Panc1 (cell line): ENCODE measurements at regions not wholly inside any gene's neighbourhood (a gene's known extent, or its start where the extent isn't known, plus 50 kb on each side); places are given as distances from the start of the nearest gene placed in this dataset.
"Not testable (repeated sequence)": the region's sequence is repeated elsewhere in the genome, so short reads cannot be mapped to it uniquely, and the experiment has no call there.

ENCODE experiments used
- ATAC-seq: fragments of 200-7000 bp; cut with Tn5 transposase; 2 replicates; pipeline ENCODE4 v1.9.1; 2020; ENCODE audit warnings: mild to moderate bottlenecking, moderate library complexity
- BruUV-seq: library from RNA; stranded (reverse); fragments of 400-500 nt; replicated peaks from 2 replicates; lab custom pipeline; 2021; lab: Mats Ljungman, UMichigan
- CTCF ChIA-PET: fragments of 300-600 bp; sonication (Branson Sonifier 250); formaldehyde crosslinking; loops from one replicate; lab custom pipeline; 2022; ENCODE audit warnings: antibody characterized with exemption; lab: Charles Lee
- POLR2A ChIA-PET: fragments of 300-600 bp; sonication (Branson Sonifier 250); formaldehyde crosslinking; loops from one replicate; lab custom pipeline; 2022; ENCODE audit warnings: antibody characterized with exemption; lab: Charles Lee
- DNase-seq: peaks from one replicate; pipeline ENCODE4 v3.0.0-alpha.2; 2010; ENCODE audit warnings: low read depth, low spot score
- H3K27ac ChIP-seq: 2 replicates; pipeline ENCODE4 v1.5.1; 2011; ENCODE audit warnings: mild to moderate bottlenecking, low read length, inconsistent platforms
- H3K27me3 ChIP-seq: fragments of 200-500 bp; sonication (Bioruptor generic); 2 replicates; pipeline ENCODE4 v1.6.0; 2014; ENCODE audit warnings: low read length, inconsistent platforms; ENCODE audit not compliant: control insufficient read depth, insufficient read depth
- H3K36me3 ChIP-seq: fragments of 200-500 bp; sonication (Bioruptor generic); 2 replicates; pipeline ENCODE4 v1.5.1; 2014; ENCODE audit warnings: inconsistent platforms, mild to moderate bottlenecking, low read length, moderate library complexity; ENCODE audit not compliant: control insufficient read depth, insufficient read depth
- H3K4me1 ChIP-seq: 2 replicates; pipeline ENCODE4 v1.5.1; 2011; ENCODE audit warnings: inconsistent platforms, mild to moderate bottlenecking, low read length, moderate library complexity; ENCODE audit not compliant: control insufficient read depth, insufficient read depth
- H3K4me3 ChIP-seq, 2 experiments: 2 replicates each; pipeline ENCODE4 v1.5.1; 2011 to 2012; ENCODE audit warnings: low read depth in 2 of 2, low read length in 2 of 2, mild to moderate bottlenecking in 2 of 2, inconsistent platforms in 1 of 2, moderate library complexity in 1 of 2
- H3K9me3 ChIP-seq: fragments of 200-500 bp; sonication (Bioruptor generic); 2 replicates; pipeline ENCODE4 v1.5.1; 2014; ENCODE audit warnings: low read depth, mild to moderate bottlenecking, inconsistent platforms, low read length, moderate library complexity; ENCODE audit not compliant: control insufficient read depth, insufficient read depth
- POLR2AphosphoS5 ChIP-seq: IDR thresholded peaks from 2 replicates; pipeline ENCODE4 v1.6.1; 2012; ENCODE audit warnings: mild to moderate bottlenecking, low read depth, low read length, moderate library complexity
- SIN3A ChIP-seq: IDR thresholded peaks from 2 replicates; pipeline ENCODE4 v1.6.1; 2012; ENCODE audit warnings: low read depth, mild to moderate bottlenecking, low read length, moderate library complexity, borderline replicate concordance; ENCODE audit not compliant: insufficient read depth
- TCF7L2 ChIP-seq: IDR thresholded peaks from 2 replicates; pipeline ENCODE4 v1.6.1; 2011; ENCODE audit warnings: mild to moderate bottlenecking, low read depth, low read length, inconsistent platforms
- in situ Hi-C: cut with HindIII; loops from 2 replicates; pipeline ENCODE4 v1.10.0; 2016; ENCODE audit warnings: low sequenced_read_pairs, low pct_unique_long_range_greater_than_20kb
- intact Hi-C: fragments of 100-400 bp; cut with micrococcal nuclease; formaldehyde crosslinking; loops from one replicate; pipeline ENCODE4 v1.10.0; 2022; ENCODE audit not compliant: unreplicated experiment
- TF ChIP-seq, protein P1 (sequence below): fragments of 450-650 bp; IDR thresholded peaks from 2 replicates; pipeline ENCODE4 v1.5.1; 2017; ENCODE audit warnings: mild to moderate bottlenecking
- TF ChIP-seq, protein P2 (sequence below), 2 experiments: IDR thresholded peaks; 2 replicates each; pipeline ENCODE4 v1.6.1; 2011 to 2012; ENCODE audit warnings: low read depth in 2 of 2, control low read depth in 1 of 2, low read length in 1 of 2, mild to moderate bottlenecking in 1 of 2, moderate library complexity in 1 of 2; ENCODE audit not compliant: insufficient read depth in 1 of 2

DNA sequence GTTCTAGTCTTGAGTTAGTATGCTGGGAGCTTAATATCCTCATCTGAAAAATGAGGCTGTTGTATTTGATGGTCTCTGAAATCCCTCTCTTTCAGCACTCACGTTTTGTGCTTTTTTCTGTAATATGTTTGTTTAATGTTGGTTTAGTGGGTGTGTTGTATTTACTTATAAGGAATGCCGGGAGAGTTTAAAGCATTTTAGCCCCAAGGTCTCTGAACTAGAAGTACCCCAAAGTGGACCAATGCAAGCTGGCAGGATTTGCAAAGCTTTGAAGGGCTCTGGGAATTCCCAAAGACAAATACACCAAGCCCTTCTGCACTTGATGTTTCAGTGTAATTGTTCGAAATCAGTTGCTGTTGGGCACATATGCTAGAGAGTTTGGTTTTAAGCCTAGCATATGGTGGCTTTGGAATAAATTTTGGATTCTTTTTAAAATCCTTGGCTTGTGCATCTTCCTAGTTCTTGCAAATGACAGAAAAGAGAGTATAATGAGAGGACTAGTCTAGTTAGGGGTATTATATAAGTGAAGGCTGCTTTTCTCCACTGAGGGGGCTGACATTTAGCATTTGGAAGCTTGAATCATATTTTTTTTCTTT, 371.4 kb upstream of the BOD1L1 start:
- no peak overlapping the region for H3K27ac ChIP-seq
- H3K36me3 ChIP-seq, result no peaks in the 10 kb centered on the region
- ChIA-PET POLR2A (no interaction called here), CTCF (no interaction called here)
- DNase-seq (no peak), ATAC-seq (no peak)
- no peak overlapping the region for H3K4me3 ChIP-seq
- TF ChIP-seq SIN3A (no peak), TCF7L2 (no peak), POLR2AphosphoS5 (no peak)
- TF ChIP-seq, protein P1, sequence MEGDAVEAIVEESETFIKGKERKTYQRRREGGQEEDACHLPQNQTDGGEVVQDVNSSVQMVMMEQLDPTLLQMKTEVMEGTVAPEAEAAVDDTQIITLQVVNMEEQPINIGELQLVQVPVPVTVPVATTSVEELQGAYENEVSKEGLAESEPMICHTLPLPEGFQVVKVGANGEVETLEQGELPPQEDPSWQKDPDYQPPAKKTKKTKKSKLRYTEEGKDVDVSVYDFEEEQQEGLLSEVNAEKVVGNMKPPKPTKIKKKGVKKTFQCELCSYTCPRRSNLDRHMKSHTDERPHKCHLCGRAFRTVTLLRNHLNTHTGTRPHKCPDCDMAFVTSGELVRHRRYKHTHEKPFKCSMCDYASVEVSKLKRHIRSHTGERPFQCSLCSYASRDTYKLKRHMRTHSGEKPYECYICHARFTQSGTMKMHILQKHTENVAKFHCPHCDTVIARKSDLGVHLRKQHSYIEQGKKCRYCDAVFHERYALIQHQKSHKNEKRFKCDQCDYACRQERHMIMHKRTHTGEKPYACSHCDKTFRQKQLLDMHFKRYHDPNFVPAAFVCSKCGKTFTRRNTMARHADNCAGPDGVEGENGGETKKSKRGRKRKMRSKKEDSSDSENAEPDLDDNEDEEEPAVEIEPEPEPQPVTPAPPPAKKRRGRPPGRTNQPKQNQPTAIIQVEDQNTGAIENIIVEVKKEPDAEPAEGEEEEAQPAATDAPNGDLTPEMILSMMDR, result no peak
- TF ChIP-seq, protein P2, sequence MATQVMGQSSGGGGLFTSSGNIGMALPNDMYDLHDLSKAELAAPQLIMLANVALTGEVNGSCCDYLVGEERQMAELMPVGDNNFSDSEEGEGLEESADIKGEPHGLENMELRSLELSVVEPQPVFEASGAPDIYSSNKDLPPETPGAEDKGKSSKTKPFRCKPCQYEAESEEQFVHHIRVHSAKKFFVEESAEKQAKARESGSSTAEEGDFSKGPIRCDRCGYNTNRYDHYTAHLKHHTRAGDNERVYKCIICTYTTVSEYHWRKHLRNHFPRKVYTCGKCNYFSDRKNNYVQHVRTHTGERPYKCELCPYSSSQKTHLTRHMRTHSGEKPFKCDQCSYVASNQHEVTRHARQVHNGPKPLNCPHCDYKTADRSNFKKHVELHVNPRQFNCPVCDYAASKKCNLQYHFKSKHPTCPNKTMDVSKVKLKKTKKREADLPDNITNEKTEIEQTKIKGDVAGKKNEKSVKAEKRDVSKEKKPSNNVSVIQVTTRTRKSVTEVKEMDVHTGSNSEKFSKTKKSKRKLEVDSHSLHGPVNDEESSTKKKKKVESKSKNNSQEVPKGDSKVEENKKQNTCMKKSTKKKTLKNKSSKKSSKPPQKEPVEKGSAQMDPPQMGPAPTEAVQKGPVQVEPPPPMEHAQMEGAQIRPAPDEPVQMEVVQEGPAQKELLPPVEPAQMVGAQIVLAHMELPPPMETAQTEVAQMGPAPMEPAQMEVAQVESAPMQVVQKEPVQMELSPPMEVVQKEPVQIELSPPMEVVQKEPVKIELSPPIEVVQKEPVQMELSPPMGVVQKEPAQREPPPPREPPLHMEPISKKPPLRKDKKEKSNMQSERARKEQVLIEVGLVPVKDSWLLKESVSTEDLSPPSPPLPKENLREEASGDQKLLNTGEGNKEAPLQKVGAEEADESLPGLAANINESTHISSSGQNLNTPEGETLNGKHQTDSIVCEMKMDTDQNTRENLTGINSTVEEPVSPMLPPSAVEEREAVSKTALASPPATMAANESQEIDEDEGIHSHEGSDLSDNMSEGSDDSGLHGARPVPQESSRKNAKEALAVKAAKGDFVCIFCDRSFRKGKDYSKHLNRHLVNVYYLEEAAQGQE (IDR thresholded peaks at IDR 0.05; ENCODE audit: insufficient read depth in 1 of 2, low read depth in 2 of 2, low read length in 1 of 2), result no peak
- no TSS peak for BruUV-seq
- intact Hi-C loops (no loop called here), in situ Hi-C loops (no loop called here)
- no peaks in the 10 kb centered on the region for H3K9me3 ChIP-seq
- H3K4me1 ChIP-seq, result no peaks in the 10 kb centered on the region
- H3K27me3 ChIP-seq, result no peaks in the 10 kb centered on the region

DNA sequence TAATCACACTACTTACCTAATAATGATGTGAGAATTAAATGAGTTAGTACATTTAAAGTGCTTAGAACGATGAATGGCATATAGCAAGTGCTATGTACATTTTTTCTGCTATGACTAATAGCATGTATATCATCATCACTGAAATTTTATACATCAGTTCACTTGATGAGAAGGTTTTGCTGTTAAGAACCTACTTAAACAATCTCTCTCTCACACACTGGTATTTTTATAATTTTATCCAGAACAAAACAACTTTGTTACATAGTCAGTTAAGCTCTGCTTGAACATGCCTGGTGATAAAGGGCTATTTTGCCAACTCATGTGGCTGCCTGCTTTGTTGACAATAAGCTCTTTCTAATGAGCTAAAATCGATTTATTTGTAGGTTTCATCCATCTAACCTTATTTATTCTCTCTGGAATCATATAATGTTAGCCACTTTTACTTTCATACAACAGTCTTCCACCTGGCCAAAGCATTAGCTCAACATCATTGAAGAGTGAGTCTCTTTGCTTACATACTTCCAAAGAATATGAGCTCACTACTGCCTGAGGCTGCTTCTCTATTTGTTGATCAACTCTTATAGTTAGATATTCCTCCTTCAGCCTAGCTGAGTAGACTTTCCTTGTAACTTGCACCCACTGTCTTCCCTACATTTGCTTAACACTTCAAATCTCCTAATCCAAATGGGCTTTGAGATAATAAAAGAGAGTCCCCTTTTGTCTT, 372.7 kb upstream of the BOD1L1 start:
- H3K27me3 ChIP-seq, result no peaks in the 10 kb centered on the region
- no peaks in the 10 kb centered on the region for H3K4me1 ChIP-seq
- CTCF ChIA-PET, result no interaction called here
- BruUV-seq, result no TSS peak
- no peaks in the 10 kb centered on the region for H3K36me3 ChIP-seq
- intact Hi-C loops (no loop called here), in situ Hi-C loops (no loop called here)
- H3K27ac ChIP-seq, result no peak overlapping the region
- ATAC-seq, result no peak
- POLR2A ChIA-PET, result no interaction called here
- no peak overlapping the region for H3K4me3 ChIP-seq
- no peak for DNase-seq
- no peaks in the 10 kb centered on the region for H3K9me3 ChIP-seq
- no peak for TF ChIP-seq SIN3A
- TF ChIP-seq, protein P1, result no peak

DNA sequence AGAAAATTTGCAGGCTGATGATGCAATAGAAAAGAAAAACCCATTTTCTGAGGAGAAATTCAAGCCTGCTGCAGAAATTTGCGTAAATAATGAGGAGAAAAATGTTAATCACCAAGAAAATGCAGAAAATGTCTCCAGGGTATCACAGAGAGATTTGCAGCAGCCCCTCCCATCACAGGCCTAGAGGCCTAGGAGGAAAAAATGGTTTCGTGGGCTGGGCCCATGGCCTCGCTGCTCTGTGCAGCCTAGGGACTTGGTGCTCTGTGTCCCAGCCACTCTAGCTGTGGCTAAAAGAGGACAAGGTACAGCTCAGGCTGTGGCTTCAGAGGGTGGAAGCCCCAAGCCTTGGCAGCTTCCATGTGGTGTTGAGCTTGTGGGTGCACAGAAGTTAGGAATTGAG, 374.8 kb upstream of the BOD1L1 start:
- BruUV-seq, in situ Hi-C loops, H3K4me3 ChIP-seq, POLR2A ChIA-PET, DNase-seq, intact Hi-C loops, H3K27ac ChIP-seq, H3K9me3 ChIP-seq, H3K27me3 ChIP-seq, H3K36me3 ChIP-seq, ATAC-seq, H3K4me1 ChIP-seq, CTCF ChIA-PET: not testable (repeated sequence)
